GM20431 (cell line): ENCODE measurements at regions not wholly inside any gene's neighbourhood (a gene's known extent, or its start where the extent isn't known, plus 50 kb on each side); places are given as distances from the start of the nearest gene placed in this dataset.
"Not testable (repeated sequence)": the region's sequence is repeated elsewhere in the genome, so short reads cannot be mapped to it uniquely, and the experiment has no call there.

Source experiments
- in situ Hi-C: fragments of 300-500 bp; cut with MseI, MboI; formaldehyde crosslinking; loops from one replicate; pipeline ENCODE4 v1.15.0; 2020; ENCODE audit warnings: low sequenced_read_pairs; ENCODE audit not compliant: unreplicated experiment

DNA sequence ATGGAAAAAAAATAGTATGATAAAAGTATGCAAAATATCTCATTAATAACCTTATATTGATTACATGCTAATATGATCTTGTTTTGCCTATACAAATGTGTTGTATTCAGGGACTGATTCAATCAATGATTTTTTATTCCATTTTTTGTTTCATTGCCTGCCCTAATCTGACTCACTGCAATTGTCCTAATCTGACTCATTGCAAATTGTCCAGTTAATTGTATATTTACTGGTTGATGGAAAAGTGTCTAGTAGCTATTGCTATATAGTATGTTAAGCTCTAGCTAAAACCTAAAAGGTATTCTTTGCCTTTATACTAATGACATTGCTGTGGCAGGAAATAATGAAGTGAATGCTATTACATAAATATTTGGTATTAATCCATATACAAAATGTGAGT, 728.9 kb upstream of the ZP4 start:
- in situ Hi-C loops: no loop called here

GRCh38 chr1:238611406-238611805, 720.7 kb upstream of the ZP4 start:
- in situ Hi-C loops: no loop called here

GRCh38 chr1:238608144-238608543, 717.4 kb upstream of the ZP4 start:
- in situ Hi-C loops: no loop called here

DNA sequence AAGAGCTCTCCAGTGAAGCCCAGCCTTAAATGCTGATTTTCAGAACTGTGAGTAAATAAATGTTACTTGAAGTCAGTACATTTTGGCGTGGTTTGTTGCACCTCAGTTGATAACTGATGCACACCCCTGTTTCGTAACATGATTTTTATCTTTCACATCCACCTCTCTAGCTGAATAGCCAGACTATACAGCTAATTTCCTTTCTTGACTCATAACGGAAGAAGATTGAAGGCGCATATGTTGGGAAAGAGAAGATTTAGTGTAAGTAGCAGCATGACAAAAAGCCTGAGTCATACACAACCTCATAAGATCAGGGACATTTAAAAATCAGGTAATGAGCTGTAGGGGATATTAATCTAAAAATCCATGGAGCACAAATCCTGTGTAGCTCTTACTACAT, 716.2 kb upstream of the ZP4 start:
- in situ Hi-C loops: no loop called here

DNA sequence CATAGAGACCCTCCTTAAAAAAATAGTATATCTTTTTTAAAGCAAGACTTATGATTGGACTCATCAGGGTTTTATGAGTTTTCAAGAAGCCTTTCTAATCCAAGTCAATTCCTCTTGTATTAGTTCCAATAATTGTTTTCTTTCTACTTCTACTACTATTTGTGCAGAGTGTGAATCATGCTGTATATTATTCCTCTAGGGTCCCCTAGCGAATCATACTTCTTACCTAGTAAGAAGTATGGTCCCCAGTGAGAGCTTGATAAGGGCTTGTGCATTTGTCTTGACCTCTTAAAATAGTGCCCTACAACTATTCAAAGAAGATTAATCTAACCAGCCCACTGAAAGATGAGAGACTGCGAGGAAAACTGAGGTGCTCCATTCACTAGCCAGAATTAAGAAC, 715.7 kb upstream of the ZP4 start:
- in situ Hi-C loops: no loop called here

- in situ Hi-C loops: no loop called here
Observed at GRCh38 chr1:238604357-238604756, 713.6 kb upstream of the ZP4 start.

DNA sequence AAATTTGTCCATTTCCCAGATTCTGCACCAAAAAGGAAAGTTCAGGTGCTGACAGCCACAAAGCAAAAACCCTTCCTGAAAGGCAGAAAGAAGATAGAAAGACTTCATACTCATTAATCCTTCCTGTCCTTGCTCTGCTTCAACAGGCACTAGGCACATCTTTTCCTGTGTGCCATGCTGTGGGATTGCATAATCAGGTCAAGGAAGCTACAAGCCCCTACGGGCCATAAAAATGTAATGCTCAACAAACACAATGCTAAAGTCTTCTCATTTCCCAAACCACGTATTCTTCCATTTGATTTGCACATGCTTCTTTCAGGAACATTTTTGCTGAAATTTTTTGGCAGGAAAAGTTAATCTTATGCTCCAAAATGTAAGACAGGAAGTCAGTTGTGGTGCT, 710.9 kb upstream of the ZP4 start:
- in situ Hi-C loops: not testable (repeated sequence)

DNA sequence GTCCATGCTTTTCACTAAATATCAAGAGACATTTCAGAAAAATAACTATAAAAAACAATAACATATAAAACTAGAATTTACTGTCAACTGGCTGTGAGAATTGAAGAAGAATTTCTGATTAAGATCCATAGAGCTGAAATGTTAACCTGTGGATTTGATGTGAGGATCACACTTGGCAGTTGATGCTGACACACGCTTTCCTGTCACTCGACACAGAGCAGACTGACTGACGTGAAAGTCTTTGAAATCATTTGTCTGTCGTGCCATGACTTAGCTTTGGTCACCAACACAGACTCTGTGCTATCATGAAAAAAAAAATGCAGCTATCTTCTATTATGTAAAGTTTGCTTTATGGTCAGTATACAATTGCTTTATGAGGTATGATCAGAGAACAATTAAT, 706.0 kb upstream of the ZP4 start:
- in situ Hi-C loops: no loop called here

GRCh38 chr1:238592621-238593020, 701.9 kb upstream of the ZP4 start:
- in situ Hi-C loops: no loop called here

- in situ Hi-C loops: no loop called here
Observed at GRCh38 chr1:238589843-238590435, 699.2 kb upstream of the ZP4 start.

- in situ Hi-C loops: no loop called here
Observed at GRCh38 chr1:238582816-238583215, 692.1 kb upstream of the ZP4 start.

GRCh38 chr1:238581332-238581731, 690.6 kb upstream of the ZP4 start:
- in situ Hi-C loops: no loop called here

DNA sequence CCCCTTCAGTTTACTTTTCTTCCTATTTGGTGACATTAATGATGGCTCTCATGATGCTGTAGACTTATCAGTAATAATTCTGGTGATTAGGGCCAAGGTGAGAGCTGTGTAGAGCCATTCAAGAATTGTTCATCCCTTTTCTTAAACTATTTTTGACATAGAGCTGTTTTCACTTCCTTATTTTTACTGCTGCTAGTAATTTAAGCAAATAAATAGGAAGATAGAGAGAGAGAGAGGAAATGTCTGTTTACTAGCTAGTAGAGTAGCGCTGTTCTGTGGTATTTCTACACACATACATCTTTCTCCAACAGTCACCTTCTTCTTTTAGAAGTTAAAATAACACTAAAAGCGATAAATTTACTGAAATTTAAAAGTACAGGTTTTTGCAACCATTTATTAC, 678.0 kb upstream of the ZP4 start:
- in situ Hi-C loops: no loop called here

DNA sequence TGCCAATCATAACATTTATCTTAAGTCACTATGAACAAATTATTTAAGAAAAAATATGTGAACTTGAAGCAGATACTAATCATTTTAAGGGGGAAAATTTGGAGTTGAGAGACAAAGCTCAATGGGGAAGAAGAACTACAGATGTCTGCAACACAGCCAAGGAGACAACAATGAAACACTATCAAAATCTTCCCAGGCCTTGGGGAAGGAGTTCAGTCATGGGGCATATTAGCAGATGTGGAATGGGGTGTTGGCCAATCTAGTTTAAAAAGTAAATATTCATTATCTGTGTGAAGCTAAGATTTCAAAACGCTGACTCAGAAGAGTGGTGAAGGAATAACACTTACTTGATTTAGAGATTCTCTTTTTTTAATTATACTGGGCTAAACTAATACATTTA, 671.6 kb upstream of the ZP4 start:
- in situ Hi-C loops: no loop called here

DNA sequence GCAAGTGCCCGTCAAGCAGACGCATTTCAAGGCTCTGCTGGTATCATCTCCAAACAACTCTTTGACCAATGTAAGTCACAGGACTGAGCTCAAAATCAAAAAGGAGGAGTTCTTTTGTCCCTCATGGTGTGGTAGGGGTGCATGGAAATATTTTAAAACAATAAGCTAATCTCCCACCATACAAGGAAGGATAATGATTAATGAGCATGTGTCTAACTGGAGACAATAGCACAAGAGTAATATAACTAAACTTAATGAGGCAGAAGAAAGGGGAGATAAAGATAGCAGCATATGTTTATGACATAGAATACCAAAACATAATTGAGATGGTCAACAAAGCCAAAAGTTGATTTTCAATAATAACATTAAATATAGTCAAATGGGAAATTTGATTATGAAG, 668.0 kb upstream of the ZP4 start:
- in situ Hi-C loops: no loop called here

GRCh38 chr1:238558156-238558555, 667.4 kb upstream of the ZP4 start:
- in situ Hi-C loops: no loop called here

DNA sequence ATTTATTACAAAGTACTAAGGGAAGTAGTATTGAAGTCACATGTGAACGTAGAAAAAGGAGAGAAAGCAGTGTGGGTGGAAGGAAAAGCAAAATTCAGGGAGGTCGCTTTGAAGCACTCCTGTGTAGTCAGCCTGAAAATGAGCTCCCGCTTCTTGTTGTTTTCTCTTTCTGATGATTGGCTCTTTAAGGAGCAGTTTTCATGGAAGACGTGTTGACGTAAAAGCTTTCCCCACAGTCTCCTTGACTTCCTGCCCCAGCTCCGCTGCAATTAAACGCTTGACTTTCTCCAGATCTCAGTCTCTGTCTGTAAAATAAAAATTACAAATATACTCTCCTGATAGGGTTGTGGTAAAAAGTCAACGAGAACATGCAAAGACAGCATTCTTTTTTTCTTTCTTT, 661.5 kb upstream of the ZP4 start:
- in situ Hi-C loops: no loop called here

DNA sequence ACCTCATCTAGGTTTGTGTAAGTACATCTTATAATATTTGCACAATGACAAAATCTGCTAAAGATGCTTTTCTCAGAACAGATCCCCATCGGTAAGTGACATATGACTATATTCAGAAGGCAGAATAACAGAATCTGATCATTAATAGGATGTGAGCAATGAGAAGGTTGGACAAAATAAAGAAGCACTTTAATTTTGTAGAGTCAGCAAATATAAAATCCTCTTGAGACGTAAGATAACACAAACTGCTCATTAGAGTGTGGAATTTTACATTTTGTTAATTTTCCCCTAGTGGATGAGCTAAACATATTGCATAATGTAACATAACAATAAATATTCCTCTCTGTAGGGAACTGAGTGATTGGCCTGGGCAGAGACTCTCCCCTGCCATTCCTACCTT, 658.4 kb upstream of the ZP4 start:
- in situ Hi-C loops: no loop called here

- in situ Hi-C loops: no loop called here
Observed at GRCh38 chr1:238546118-238546517, 655.4 kb upstream of the ZP4 start.

GRCh38 chr1:238537641-238538040, 646.9 kb upstream of the ZP4 start:
- in situ Hi-C loops: no loop called here

GRCh38 chr1:238530209-238530851, 639.6 kb upstream of the ZP4 start:
- in situ Hi-C loops: no loop called here

GRCh38 chr1:238517711-238518110, 627.0 kb upstream of the ZP4 start:
- in situ Hi-C loops: no loop called here
